Stimulated activated CD4-positive, alpha-beta T cell treated with anti-CD3 and anti-CD28 coated beads, Interleukin-4, amount 100 ng/mL, for 4 hours (primary cell): ENCODE measurements at regions not wholly inside any gene's neighbourhood (a gene's known extent, or its start where the extent isn't known, plus 50 kb on each side); places are given as distances from the start of the nearest gene placed in this dataset.
"Not testable (repeated sequence)": the region's sequence is repeated elsewhere in the genome, so short reads cannot be mapped to it uniquely, and the experiment has no call there.

Experiments
- DNase-seq, 2 experiments: peaks; one replicate each; pipeline ENCODE4 v3.0.0-alpha.2; 2020

DNA sequence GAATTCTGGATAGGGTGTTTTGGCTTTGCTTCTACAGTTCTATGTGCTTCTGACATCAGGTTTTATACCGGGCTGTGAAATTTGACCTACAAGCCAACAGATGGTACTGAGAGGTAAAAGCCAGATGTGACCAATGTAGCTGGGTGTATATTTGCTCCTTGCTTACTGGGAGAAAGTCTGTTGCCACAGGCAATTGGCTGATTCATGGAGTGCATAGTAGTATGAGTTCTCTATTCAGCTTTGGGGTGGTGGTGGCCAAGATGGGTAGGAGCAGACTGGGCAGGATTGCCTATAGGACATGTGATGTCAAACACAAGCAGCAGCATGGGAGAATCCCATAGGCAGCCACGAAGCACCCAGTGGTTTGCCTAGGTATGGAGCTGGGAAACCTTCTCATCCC is 1827.0 kb downstream of the C4orf33 start:
- no peak for DNase-seq

DNA sequence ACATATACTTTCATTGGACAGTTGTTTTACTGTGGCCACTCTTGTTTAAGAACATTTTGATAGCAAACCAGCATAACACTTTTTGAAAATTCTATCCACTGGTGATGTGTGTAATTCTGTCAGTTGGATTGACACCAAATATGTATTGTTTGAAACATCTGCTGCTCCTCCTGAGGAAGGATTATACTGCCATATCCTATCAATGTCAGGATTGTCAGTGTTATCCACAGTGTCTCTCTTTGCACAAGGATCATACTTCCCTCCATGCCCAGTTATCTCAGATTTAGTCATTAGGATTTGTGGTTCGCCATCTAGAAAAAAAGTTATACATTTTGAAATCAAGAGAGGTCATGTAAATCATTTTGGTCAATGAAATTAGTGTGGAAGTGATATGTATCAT is 1859.6 kb downstream of the C4orf33 start:
- no peak for DNase-seq

DNA sequence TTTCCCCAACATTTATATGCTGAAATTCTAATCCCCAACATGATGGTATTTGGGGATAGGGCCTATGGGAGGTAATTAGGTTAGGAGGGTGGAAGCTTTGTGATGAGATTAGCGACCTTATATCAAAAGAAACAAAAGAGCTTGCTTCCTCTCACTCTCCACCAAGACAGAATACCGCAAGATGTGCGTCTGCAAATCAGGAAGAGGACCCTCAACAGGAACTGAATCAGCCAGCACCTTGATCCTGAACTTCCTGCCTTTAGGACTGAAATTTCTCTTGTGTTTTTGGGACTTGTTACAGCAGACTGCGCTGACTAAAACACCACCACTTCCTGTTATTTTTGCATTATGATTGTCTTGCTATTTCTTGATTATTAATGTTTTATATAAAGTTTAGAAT is 1889.4 kb downstream of the C4orf33 start:
- no peak for DNase-seq

DNA sequence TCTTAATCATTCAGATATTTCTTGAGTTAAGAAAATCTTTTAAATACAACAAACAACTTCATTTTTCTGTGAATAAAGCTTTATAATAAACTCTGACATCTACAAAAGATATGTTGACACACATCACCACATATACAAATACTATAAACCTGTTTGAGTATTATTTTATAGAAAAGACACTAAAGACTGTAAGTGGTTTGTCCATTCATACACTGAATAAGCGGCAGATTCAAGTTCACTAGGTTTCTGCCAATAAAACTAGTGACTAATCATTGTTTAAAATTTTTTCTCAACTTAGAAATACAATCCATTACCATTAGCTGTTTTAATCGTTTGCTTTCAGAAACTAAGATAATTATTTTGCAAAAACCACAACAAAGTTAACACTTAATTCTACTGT is 1900.0 kb downstream of the C4orf33 start:
- no peak for DNase-seq

DNA sequence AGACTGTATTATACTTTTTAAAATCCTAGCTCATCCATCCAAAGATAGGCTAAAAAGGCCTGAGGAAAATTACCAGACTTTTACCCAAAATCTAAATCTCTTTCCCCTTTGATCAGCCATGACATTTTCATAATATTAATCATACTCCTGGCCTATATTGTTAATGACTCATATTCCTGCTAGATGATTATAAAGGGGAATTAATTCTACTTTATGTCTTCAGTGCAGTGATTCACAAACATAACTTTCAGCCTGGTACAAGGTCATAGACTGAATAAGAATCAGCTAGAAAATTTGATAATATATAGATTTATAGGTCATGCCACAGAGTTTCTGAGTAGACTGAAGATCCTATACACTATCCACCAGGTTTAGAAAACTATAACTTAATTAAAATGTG is 1905.4 kb downstream of the C4orf33 start:
- DNase-seq = no peak

DNA sequence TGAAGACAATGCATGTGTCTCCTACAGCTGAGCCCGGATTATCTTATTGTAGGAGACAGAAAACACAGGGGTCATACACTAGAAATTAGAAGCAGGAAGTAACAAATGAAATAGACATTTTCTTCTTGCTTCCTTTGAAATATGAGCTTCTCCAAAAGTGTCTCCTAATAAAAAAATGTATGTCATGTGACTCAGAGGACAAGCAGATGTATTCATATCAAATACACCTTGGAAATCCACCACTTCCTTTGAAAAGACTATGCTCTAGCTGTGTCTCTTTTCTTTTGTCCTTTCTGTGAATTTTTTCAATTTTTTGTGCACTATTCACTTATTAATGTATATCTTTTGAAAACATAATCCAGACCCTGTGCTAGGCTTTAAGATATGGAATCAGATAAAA is 1906.2 kb downstream of the C4orf33 start:
- DNase-seq = no peak

DNA sequence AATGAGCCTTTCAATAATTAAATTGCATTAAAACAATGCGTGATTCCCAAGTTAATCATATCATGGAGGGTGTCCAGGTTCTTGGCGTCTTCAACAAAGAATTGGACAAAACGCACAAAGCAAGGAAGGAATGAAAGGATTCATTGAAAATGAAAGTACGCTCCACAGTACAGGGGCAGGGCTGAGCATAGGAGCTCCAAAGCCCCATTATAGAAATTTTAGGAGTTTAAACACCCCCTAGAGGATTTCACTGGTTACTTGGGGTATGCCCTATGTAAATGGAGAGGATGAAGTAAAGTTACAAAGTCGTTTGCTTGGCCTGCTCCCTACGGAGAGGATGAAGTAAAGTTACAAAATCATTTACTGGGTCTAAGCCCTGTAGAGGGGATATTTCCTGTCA is 1910.4 kb downstream of the C4orf33 start:
- DNase-seq = no peak

DNA sequence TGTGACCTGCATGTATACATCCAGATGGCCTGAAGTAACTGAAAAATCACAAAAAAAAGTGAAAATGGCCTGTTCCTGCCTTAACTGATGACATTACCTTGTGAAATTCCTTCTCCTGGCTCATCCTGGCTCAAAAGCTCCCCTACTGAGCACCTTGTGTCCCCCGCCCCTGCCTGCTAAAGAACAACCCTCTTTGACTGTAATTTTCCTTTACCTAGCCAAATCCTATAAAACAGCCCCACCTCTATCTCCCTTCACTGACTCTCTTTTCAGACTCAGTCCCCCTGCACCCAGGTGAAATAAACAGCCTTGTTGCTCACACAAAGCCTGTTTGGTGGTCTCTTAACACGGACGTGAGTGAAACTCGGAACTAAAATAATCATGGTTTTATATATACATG is 1916.0 kb downstream of the C4orf33 start:
- DNase-seq = not testable (repeated sequence)

DNA sequence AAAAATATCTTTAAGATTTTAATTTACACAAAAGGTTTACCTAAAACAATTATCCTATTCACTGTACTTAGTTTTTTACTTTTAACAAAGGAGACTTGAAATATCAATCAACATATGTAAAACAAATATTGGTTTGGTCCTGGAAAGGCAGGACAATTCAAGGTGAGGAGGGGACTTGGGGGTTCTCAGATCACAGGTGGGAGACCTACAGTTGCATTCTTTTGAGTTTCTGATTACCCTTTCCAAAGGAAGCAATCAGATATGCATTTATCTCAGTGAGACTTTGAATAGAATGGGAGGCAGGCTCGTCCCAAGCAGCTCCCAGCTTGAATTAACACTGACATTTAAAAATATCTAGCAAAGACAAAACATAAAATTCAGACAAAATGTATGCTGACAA is 1917.3 kb downstream of the C4orf33 start:
- DNase-seq = no peak

DNA sequence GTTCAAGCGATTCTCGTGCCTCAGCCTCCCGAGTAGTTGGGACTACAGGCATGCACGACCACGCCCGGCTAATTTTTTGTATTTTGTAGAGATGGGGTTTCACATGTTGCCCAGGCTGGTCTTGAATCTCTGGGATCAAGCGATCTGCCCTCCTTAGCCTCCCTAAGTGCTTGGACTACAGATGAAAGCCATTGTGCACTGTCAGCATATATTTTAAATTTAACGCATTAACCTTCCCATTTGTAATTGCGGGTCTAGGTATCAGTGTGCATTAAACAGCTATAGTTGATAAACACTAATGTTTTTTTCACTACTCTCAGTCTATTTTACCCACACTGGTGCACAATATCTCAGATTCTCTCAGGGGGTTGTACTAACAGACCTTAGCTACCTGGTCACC is 1930.8 kb downstream of the C4orf33 start:
- DNase-seq = no peak

DNA sequence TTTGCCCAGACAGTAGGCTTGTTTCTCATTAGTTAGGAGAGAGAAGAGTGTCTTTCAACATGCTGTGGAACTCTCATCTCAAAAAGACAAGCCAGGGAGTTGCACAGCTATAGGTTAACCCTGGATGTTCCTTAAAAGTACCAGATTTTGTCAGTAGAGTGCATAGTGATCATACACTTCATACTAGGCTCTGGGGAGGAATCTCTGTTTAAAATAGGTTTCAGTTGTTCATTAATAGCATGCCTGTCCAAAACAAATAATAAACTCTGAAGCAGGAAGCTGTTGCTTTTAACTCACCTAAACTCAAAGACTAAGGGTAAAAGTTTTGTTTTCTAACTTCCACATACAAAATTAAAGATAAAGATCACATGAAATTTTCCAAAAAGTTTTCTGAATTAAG is 1948.4 kb downstream of the C4orf33 start:
- no peak for DNase-seq

DNA sequence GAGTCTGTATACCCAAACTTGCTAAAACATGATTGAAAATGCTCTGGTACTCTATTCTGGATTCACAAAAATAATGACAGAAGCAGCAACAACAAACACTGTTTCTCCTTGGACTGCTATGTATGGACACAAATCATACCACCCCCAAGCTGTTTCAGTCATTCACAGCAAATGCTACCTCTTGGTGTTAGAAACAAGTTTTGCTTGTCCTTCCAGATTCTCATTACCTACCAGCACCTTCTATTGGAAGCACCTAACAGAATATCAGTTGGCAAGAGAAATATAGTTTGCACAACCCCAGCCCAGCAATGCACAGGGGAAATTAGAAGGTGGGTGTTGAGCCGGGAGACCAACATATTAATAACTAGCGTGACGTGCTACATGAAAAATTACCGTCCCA is 1950.9 kb downstream of the C4orf33 start:
- no peak for DNase-seq

DNA sequence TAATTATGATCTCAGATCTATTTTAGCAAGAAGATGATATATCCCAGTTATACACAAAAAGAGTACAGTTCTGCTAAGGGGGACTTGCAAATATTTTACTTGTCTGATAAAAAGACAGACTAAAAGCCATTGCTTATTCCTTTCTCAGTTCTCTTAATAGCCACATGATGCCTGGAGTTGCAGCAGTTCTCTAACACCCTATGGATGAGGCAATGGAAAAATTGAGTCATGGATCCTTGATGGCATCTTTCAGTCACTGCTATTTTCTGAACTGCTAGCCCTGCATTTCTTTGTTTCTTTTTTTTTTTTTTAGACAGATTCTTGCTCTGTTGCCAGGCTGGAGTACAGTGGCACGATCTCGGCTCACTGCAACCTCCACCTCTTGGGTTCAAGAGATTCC is 1956.7 kb downstream of the C4orf33 start:
- no peak for DNase-seq

DNA sequence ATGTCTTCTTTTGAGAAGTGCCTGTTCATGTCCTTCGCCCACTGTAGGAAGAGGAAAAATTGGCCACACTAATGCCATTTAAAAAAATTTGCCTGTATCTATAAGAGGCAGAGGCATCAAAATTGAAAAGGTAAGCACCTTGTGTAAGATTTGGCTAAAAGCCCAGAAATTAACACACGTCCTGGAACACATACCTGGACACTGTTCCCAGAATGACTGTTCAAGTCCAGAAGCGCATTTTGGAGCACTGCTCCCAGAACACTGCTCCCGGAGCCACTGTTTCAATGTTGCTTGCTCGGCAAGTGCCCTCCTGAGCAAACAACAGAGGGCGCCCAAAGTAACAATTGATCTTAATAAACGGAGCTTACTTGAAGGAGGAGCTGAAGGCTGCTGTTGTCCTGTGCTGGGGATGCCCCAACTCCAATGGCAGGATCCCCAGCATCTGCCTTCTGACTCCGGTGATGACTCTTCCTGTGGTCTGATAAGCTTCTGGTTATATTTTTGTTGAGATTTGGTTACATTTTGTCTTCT is 1958.6 kb downstream of the C4orf33 start:
- no peak for DNase-seq

DNA sequence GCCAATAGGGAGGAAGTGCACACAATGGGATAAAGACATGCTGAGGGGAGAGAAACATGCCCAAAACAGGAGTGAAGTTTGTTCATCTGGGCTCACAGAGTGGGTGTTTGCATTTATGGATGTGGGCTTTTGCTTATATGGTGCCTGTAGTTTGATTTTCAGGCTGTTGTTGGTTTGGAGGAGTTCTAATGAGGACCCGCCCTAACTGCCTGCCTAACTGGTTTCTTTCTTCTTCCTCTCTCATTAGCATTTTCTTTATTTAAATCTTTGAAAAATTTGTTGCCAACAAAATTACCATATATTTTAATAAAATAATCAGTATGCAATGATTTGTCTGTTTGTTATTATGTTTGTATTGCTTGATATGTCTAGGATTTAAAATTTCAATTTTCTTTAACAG is 1965.8 kb downstream of the C4orf33 start:
- DNase-seq = no peak

DNA sequence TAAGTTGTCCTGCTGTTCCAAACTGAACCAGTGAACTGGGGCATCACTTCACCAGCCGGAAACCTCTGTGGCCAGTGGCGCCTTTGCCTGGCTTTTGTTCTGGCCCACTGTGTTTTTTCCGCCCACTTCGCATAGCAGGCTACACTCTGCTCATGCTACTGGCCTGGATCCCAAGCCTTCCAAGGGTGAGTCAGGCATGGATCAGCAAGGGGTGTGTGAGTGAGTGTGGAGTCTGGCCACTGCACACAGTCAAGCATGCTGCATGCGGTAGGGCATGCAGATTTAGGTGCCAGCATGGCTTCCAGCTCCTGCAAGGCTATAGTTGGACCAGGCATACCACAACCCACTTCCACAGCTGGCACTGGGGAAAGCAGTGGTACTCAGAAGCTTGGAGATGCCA is 1967.9 kb downstream of the C4orf33 start:
- DNase-seq = no peak

DNA sequence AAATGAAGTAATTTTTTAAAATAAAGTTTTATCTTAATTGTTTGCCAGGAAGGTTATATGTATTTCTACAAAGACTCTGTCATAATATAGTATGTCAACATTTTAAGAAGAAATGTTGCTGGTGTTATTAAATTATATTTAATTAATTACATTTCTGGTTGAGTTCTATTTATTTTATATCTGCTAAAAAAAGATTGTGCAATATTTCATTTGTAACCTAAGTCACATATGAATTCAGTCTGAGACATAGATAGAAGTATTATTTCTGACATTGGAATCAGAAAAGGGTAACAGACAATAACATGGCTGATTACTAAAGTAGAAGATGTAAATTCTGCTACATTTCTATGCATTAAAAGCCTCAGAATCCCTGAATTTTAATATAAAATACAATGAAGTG is 1985.1 kb downstream of the C4orf33 start:
- no peak for DNase-seq

DNA sequence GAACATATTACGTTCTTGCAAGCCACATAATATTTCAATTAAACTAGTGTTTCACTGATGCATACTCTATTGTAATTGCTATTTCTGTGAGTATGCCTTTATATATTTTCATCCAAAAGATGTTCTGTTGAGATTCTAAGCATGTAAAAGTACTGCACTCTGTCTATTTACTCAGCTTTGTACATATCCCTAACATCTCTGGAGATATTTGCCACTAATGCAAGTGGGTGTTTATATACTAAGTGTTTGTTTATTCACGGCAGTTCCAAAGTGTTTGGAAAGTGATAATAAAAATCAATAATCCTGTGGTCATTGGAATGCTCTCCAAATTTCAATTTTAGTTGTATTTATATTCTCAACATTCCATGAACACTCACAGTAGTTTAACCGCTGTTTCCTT is 1989.0 kb downstream of the C4orf33 start:
- no peak for DNase-seq

DNA sequence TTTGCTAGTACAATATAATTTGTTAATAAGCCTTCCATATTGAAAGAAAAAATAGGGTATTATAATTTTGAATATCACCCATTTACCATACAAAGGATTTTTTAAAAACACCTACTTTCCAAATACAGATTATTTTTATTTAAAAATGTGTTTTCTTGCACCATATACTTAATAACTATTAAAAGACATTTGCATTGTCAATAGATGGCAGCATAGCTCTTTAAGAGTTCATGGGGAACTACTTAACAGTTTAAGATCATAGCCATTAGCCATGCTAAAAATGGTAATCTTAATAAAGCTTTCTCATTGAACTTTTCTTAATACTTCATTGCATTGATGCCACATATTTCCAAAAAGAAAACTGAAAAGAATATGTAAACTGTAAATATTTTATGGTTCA is 1995.9 kb downstream of the C4orf33 start:
- DNase-seq = no peak

DNA sequence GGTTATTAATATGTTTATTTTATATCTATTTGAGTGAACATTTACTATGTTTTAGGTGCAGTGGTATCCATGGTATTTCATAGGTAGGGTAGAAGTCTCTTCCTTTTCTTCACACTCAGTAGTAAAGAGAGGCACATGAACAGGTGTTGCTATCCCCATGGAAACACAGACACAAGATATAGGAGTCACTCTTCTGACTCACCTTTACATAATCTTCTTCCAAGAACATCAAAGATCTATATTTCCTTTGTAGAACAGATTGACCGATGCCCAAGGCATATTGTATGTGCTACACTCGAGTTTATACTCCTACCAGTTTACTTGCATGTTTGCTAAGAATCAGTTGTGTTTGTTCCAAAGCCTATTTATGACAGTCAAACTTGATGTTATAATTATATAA is 1997.4 kb downstream of the C4orf33 start:
- DNase-seq = no peak

DNA sequence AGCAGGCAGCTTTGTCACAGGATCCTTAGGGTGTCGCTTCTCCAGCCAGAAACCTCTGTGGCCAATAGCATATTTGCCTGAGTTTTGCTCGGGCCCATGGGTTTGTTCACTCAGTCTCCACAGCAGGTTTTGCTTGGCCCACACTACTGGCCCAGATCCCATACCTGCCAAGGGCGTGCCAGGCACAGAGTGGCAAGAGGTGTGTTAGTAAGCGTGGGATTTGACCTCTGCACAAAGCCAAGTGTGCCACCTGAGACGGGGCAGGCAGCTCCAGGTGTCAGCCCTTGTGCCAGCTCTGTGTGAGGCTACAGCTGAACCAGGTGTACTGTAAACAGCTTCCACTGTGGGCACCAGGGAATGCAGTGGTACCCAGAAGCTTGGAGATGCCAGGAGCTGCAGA is 2003.0 kb downstream of the C4orf33 start:
- no peak for DNase-seq

DNA sequence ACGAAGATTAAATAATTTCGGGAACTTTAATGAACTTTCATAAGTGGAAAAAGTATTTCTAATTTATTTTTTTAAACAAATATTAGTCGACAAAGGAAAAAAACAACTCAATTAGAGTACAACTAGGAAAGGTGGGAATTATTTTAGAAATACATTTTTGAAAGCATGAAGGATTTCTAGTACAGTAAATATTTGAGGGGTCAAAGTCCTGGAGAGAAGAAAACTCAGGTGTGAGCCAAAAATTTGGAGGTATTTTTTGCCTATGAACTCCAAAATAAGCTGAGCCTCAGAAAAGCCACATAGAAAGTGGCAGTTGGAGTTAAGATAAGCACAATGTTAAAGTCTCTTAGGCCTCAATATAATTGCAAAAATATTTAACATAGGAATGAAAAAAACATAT is 2017.3 kb downstream of the C4orf33 start:
- DNase-seq = no peak

DNA sequence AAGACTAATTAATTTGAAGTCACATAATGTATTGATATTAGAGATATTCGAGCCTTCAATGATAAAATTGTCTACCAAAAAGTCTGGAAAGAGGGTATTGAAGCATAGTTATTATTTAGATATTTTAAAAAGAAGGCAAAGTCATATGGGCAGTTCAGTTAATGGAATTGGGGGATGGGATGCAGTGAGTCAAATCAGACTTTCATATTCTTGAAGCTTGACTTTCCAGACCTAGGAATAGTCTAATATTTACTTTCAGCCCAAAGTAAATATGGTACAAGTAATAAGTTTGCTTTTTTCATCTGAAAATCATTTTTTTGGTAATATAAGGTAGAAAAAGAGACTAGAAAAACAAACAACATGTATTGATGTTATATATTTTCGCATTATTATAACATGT is 2017.8 kb downstream of the C4orf33 start:
- DNase-seq = no peak

DNA sequence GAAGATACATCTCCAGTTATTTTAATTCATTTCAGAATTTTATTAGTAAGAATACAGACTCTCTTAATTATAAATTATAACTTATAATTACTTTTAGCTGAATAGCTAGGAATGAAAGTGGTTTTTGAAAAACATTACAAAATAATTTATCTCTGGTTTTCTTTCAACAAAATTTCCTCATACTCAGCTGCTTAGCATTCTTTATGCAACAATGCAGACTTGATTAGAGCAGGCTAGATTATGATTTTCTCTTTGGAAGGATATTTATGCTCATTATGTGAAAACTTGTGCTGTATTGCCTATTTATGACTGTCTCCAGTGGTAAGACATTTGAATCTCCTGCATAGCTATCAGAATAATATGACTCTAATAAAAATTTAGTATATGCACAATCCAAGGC is 2023.7 kb downstream of the C4orf33 start:
- DNase-seq = no peak

DNA sequence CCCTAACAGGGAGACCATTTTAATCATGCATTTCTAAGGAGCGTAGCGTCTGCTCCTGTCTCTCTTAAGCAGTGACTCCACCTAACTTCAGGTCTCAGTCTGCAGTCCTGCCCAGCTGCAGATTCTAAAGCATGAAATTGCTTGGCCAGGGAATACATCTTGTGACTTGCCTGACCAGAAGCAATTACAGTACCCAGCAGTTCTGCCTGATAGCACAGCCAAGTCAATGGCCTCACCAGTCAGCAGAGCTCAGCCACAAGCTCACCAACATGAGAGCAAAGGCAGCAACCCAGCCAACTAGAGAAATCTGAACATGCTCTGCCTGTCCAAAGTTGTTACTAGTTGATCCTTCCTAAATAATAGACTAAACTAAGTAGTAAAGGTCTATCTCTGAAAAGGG is 2011.9 kb upstream of the PCDH10 start:
- no peak for DNase-seq

DNA sequence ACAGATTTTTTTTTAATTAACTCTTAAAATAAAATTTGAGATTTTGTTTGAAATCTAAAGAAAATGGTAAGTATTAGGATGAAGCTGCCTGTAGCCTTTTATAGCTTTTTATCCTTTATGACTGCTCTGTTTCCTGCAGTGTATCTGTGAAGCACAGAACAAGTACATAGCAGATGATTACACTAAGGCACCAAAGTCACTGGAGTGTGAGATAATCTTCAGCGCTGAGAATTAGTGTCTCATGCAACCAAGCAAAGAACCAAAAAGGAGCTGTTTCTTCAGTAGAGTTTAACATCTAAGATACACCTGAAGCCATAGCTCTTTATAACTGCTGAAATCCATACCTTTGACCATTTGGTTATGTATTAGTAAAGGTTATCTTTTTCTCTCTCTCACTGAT is 1989.8 kb upstream of the PCDH10 start:
- no peak for DNase-seq
